Right cardiac atrium (tissue), 5 donors: ENCODE measurements at regions not wholly inside any gene's neighbourhood (a gene's known extent, or its start where the extent isn't known, plus 50 kb on each side); places are given as distances from the start of the nearest gene placed in this dataset.

ENCODE experiments used
- ATAC-seq, 2 donors: fragments of 200-7000 bp; cut with Tn5 transposase; one replicate each; pipeline versions ENCODE4 v1.8.0 to v1.9.1; 2020; ENCODE audit warnings: moderate library complexity in 2 of 2, mild to moderate bottlenecking in 1 of 2
- DNase-seq, 3 donors: peaks; one replicate each; pipeline ENCODE4 v3.0.0-alpha.2; 2020
- H3K27ac ChIP-seq: one replicate; pipeline ENCODE4 v1.5.1; 2013; ENCODE audit warnings: mild to moderate bottlenecking, low read length, control low read depth, moderate library complexity
- H3K27me3 ChIP-seq: one replicate; pipeline ENCODE4 v1.6.1; 2013; ENCODE audit not compliant: control insufficient read depth, insufficient read depth
- H3K4me1 ChIP-seq: one replicate; pipeline ENCODE4 v1.6.1; 2013; ENCODE audit warnings: low read length; ENCODE audit not compliant: control insufficient read depth, insufficient read depth
- H3K4me3 ChIP-seq: one replicate; pipeline ENCODE4 v1.5.1; 2013; ENCODE audit warnings: low read length, control low read depth
- H3K9me3 ChIP-seq: one replicate; pipeline ENCODE4 v1.6.1; 2013; ENCODE audit warnings: low read length; ENCODE audit not compliant: control insufficient read depth
- WGBS: extraction: QIAGEN DNeasy Blood & Tissue Kit; methylation state at CpG from one replicate; pipeline ENCODE4 v1.1.7; 2013; 5-methylcytosine and 5-hydroxymethylcytosine counted together
- intact Hi-C, 4 donors: fragments of 100-400 bp; cut with DNase I; formaldehyde crosslinking; loops; one replicate each; pipeline versions ENCODE4 v1.11.0 to v1.14.0; 2022 to 2023
- donor health status: healthy with polysubstance abuse.
- donor health status: DM: no; HTN: yes; CAD: no.
- donor health status: DM: no; HTN: no; CAD: no.
- donor health status: DM: no; HTN: yes; CAD: no; lungs with severe emphysema.
- donor health status: DM: yes; HTN: yes; CAD: no.

DNA sequence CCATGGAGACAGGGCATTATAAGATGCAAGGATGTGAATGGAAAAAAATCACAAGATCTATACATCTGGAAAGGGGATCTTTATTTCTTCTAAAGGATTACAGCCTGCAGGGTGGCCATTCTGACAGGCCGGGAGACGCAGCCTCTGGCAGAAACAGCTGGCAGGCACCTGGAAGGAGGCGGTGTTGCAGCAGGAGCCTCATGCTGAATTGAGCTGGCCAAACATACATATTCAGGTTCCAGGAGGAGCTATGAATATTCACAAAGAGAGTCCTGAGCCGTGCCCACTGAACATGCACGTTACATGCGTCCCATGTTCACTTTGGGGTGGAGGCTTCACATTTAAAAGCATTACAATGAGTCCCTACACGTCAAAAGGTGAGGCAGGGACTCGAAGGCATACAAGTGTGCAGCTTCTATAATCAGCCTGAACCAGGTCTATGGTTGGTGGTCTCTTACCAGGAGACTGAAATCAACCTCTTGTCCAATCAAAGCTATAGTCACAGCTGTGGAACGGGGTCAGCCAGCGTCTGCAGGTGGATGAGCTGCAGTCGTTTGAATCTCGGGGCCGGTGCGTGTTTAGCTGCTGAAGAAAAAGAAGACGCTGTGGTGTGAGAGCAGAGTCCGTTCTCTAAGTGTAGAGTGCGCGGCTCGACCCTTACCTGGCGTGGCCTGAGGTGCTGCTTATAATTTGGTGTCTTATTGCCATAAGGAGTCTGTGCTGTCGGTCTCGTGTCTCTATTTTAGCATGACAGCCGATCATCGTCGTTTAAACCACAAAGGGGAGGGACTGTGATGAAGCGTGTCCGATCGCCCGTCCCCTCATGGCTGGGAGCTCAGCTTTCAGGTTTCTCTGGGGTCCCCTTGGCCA, 183.0 kb downstream of the ETS2 start:
- DNase-seq (peak in 1 of 3 donors; percentile 64), ATAC-seq (no peak)
- 89% methylated on average over 29 of the region's 29 CpGs for WGBS
- H3K4me3 ChIP-seq = no peak overlapping the region
- H3K27ac ChIP-seq = no peak overlapping the region
- H3K9me3 ChIP-seq = no peaks in the 10 kb centered on the region
- peaks cover 16% of the 10 kb centered on the region for H3K4me1 ChIP-seq
- intact Hi-C loops = no loop called here
- no peaks in the 10 kb centered on the region for H3K27me3 ChIP-seq

DNA sequence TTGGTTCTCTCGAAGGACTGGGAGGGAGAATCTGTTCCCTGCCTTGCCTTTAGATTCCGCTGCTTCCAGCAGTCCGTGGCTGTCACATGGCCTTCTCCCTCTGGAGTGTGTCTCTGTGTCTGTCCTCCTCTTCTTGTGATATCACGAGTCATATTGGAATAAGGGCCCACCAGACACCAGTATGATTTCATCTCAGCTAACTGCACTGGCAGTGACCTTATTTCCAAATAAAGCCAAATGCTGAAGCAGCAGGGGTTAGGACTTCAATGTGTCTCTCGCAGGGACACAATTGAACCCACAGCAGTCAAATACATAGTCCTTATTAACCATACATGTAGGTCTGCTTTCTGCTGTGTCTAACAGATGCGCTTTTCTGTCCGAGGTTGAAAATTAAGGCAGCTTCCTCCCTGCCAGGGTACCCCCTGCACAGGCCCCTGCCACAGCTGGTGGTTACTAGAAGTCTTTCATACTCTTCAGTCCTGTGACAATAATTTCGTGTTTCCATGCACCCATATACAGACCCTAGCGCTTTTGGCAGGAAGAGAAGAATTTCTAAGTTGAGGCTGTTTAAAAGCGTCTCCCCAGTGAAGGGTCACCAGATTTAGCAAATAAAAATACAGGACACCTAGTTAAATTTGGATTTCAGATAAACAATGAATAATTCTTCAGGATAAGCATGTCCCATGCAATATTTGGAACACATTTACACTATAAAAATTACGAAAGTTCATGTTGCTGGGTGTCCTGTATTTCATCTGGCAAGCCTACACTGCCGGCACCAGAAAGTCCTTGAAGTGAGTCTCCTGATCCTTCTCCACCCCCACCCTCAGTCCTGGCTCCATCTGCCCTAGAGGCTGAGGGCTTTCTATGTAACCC, 182.1 kb downstream of the ETS2 start:
- Histone ChIP-seq H3K9me3 (no peaks in the 10 kb centered on the region), H3K27ac (no peak overlapping the region), H3K27me3 (no peaks in the 10 kb centered on the region), H3K4me1 (peaks cover 16% of the 10 kb centered on the region), H3K4me3 (no peak overlapping the region)
- DNase-seq (no peak), ATAC-seq (peak; percentile 11 to 29)
- intact Hi-C loops = no loop called here
- 50% methylated on average over 12 of the region's 12 CpGs for WGBS

DNA sequence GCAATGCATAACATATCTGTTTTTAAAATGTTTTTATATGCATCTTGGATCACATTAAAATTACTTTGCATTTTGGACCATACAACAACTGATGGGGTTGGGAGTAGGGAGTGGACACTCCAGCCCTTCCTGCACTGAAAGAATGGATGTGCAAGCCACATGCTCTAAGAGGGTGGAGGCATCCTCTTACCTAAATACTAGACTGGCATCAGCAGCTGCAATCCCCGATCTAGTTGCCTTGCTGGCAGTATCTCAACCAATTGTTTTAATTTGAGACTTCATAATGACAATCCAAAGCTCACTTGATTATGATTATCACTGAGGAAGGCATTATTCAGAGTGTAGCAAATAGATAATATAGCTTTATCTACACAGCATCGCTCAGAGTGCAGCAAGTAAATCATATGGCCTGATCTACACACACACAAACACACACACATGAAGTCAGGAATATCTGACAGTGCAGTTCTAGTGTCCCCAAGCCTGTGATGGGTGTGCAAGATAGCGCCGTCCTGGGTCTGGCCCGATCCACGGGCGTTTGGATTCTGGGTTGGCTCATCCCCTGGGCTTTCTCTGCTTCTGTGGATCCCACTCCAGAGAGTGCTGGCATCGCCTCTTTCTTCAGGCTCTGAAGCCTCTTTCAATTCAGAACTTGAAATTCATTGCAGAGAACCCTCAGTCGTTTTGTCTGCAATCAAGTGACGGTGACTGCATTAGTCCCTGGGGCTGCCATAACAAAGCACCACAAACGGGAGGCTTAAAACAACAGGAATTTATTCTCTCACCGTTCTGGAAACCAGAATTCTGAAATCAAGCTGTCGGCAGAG, 181.3 kb downstream of the ETS2 start:
- H3K27me3 ChIP-seq = no peaks in the 10 kb centered on the region
- DNase-seq = no peak
- no peak for ATAC-seq
- intact Hi-C loops = no loop called here
- peaks cover 14% of the 10 kb centered on the region for H3K4me1 ChIP-seq
- H3K27ac ChIP-seq = no peak overlapping the region
- WGBS = 53% methylated on average over 13 of the region's 13 CpGs
- no peak overlapping the region for H3K4me3 ChIP-seq
- H3K9me3 ChIP-seq = no peaks in the 10 kb centered on the region

DNA sequence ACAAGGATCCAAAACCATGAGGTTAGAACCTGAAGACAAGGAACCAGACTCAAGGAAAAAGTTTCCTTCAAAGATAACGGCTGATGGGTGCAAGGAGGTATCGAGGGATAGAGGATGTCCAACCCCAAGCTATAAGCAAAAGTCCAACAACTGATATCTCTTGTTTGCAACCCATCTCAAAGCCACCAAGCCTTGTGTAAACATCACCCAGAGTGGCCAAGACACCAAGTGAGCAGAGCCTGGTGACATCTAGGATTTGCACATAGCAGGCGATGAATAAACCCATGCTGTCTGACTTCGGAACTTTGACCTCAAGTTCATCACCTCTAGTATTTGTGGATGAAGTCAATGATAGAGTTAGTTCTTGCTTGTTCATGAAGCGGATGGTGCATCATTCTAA, 180.7 kb downstream of the ETS2 start:
- Histone ChIP-seq H3K4me1 (peaks cover 14% of the 10 kb centered on the region), H3K4me3 (no peak overlapping the region), H3K27ac (no peak overlapping the region), H3K27me3 (no peaks in the 10 kb centered on the region), H3K9me3 (no peaks in the 10 kb centered on the region)
- ATAC-seq = no peak
- intact Hi-C loops = no loop called here
- 97% methylated on average over 5 of the region's 5 CpGs for WGBS
- DNase-seq = no peak

DNA sequence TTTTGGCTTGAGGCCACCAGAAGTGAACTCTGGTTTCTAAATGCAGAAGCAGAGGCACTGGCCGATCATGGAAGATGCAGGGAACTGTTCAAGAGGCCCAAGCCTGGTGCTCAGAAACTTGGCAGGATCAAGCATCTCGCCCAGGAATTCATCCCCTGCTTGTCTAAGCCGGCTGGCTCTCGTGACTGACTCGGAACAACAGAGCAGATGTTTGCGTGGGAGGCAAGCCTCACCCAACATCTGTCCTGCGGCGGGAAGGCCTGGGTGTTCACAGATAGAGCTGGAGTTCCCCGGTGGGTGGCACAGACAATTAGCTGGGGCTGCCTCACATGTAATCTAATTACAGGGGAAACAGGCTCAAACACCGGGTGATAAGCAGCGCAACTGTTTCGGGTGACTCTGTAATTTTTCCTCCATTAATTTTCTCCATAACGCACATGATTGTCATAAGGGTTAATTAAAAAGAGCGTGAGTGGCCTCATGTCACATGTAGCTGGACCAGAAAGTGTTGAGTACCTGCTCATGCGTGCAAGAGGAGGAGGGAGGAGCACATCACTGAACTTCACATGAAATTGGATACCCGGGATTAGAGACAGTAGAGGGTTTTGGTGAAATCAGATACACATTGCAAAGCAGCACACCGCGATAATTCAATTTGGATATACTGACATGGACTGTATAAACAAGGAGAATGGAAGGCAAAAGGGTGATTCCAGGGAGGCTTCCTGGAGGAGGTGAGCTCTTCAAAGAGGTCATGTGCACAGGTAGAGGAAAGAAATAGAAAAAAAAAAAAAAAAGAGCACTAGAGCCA, 180.0 kb downstream of the ETS2 start:
- Histone ChIP-seq H3K4me1 (peaks cover 14% of the 10 kb centered on the region), H3K27ac (peak overlapping the region; percentile 39), H3K27me3 (no peaks in the 10 kb centered on the region), H3K4me3 (no peak overlapping the region), H3K9me3 (no peaks in the 10 kb centered on the region)
- intact Hi-C loops = no loop called here
- DNase-seq = peak; percentile 70 to 85 (median 80)
- 21% methylated on average over 18 of the region's 18 CpGs for WGBS
- peak; percentile 65 to 66 for ATAC-seq

DNA sequence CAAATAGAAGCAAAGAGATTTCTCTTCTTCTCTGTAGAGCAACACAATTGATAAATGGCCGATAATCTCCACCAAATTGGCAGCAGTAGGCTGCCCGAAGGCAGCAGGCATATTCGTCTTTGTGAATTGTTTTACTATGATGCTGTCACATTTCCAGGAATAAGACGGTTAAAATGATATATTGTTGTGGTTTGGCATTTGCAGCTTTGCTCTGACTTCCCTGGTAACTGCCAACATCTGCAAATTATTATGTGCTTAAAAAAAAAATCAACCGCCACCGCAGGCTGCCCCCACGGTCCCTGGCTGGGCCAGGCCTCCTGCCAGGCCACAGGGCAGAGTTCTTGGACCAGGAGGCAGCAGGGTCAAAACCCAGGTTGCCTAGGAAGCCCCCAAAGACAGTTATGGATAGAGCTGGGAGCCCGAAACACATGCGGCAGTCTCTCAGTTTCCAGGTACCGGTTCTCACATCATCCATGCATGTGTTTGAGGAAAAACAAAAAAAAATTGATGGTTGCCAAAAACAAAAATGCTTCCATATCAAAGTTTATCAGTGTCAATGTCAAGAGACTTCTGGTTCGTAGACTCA, 179.3 kb downstream of the ETS2 start:
- ATAC-seq (peak in 1 of 2 donors; percentile 10), DNase-seq (peak in 1 of 3 donors; percentile 56)
- intact Hi-C loops = no loop called here

DNA sequence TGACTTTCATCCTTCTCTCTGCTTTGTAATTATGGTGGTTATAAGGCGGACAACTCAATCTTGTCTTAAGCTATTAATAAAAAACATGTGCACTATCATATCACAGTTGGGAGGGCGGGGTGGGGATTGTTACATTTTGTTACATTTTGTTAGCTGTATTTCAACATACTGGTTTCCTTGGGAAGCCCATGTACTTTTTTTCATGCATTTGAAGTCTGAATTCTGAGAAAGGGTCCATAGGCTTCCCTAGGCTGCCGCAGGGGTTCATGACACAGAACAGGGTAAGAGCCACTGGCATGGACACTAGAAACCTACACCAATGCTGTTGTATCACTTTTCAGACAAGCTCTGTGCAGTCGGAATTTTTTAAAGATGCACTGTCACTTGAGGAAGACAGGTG, 178.8 kb downstream of the ETS2 start:
- no peak for ATAC-seq
- no peaks in the 10 kb centered on the region for H3K9me3 ChIP-seq
- H3K27me3 ChIP-seq = no peaks in the 10 kb centered on the region
- DNase-seq = no peak
- H3K27ac ChIP-seq = no peak overlapping the region
- 62% methylated on average over 4 of the region's 4 CpGs for WGBS
- intact Hi-C loops = no loop called here
- peaks cover 9% of the 10 kb centered on the region for H3K4me1 ChIP-seq
- no peak overlapping the region for H3K4me3 ChIP-seq

More for the DNA sequence above, 179.3 kb downstream of the ETS2 start:
- Histone ChIP-seq H3K27me3 (no peaks in the 10 kb centered on the region), H3K9me3 (no peaks in the 10 kb centered on the region), H3K4me3 (no peak overlapping the region), H3K27ac (peak overlapping the region; percentile 37), H3K4me1 (peaks cover 14% of the 10 kb centered on the region)
- WGBS = 9% methylated on average over 11 of the region's 11 CpGs

DNA sequence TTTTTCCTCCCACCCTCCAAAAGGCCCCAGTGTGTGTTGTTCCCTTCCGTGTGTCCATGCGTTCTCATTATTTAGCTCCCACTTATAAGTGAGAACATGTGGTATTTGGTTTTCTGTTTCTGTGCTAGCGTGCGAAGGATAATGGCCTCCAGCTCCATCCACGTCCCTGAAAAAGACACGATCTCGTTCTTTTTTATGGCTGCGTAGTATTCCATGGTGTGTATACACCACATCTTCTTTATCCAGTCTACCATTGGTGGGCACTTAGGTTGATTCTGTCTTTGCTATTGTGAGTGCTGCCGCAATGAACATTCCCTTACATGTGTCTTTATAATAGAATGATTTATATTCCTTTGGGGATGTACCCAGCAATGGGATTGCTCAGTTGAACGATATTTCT, 177.8 kb downstream of the ETS2 start:
- Histone ChIP-seq H3K4me3 (no peak overlapping the region), H3K9me3 (no peaks in the 10 kb centered on the region), H3K27me3 (no peaks in the 10 kb centered on the region), H3K4me1 (peaks cover 9% of the 10 kb centered on the region), H3K27ac (no peak overlapping the region)
- WGBS = 88% methylated on average over 10 of the region's 10 CpGs
- ATAC-seq (no peak), DNase-seq (no peak)
- intact Hi-C loops = no loop called here

DNA sequence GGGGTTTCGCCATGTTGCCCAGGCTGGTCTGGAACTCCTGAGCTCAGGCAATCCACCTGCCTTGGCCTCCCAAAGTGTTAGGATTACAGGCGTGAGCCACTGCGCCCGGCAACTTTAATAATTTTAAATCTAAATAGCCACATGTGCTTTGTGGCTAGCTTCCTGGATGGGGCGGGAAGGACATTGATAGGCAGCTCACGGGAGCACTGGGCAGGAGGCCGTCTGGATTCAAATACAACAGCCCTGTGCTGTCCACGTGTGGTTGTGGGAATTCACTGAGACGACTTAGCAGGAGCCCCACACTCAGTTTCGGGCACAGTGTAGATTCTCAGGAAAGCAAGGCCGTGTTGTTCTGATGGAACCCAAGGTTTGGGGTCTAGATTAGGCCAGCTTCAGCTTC, 177.1 kb downstream of the ETS2 start:
- Histone ChIP-seq H3K9me3 (no peaks in the 10 kb centered on the region), H3K27ac (no peak overlapping the region), H3K4me1 (peaks cover 9% of the 10 kb centered on the region), H3K27me3 (no peaks in the 10 kb centered on the region), H3K4me3 (no peak overlapping the region)
- ATAC-seq = no peak
- intact Hi-C loops = no loop called here
- WGBS = 94% methylated on average over 11 of the region's 11 CpGs
- DNase-seq = no peak

DNA sequence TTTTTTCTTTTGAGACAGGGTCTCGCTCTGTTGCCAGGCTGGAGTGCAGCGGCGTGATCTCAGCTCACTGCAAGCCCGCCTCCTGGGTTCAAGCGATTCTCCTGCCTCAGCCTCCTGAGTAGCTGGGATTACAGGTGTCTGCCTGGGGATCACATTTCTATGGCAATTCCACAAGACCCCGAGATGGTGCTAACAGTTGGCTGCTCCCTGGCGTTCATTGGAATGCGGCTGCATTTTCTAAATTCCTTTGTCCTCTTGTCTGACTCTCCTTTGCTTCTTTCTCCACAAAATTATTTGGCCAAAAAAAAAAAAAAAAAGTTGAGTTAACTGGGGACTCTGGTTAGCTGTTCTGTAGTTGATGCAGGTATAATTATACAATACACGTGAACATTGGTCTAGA, 176.4 kb downstream of the ETS2 start:
- no peaks in the 10 kb centered on the region for H3K9me3 ChIP-seq
- intact Hi-C loops = no loop called here
- H3K27me3 ChIP-seq = no peaks in the 10 kb centered on the region
- peaks cover 9% of the 10 kb centered on the region for H3K4me1 ChIP-seq
- ATAC-seq (no peak), DNase-seq (no peak)
- no peak overlapping the region for H3K4me3 ChIP-seq
- H3K27ac ChIP-seq = no peak overlapping the region
- WGBS = 77% methylated on average over 9 of the region's 9 CpGs
